Esophagus muscularis mucosa (tissue), 4 donors: ENCODE measurements at regions not wholly inside any gene's neighbourhood (a gene's known extent, or its start where the extent isn't known, plus 50 kb on each side); places are given as distances from the start of the nearest gene placed in this dataset.

Experiments used
- DNase-seq: peaks from one replicate; pipeline ENCODE4 v3.0.0-alpha.2; 2017; ENCODE audit errors: extremely low spot score
- H3K27ac ChIP-seq, 4 donors: fragments of 200-600 bp; sonication (generic); replicated peaks in 1 of 4; 1 replicate in 3 of 4; 2 replicates in 1 of 4; pipeline ENCODE4 v1.5.1; 2016 to 2019; ENCODE audit warnings: mild to moderate bottlenecking in 1 of 4
- H3K27me3 ChIP-seq, 4 donors: fragments of 200-600 bp; sonication (generic); one replicate each; pipeline versions ENCODE4 v1.5.1 to v1.6.0; 2016 to 2019
- H3K36me3 ChIP-seq, 4 donors: fragments of 200-600 bp; sonication (generic); one replicate each; pipeline ENCODE4 v1.5.1; 2016 to 2019
- H3K4me1 ChIP-seq, 4 donors: fragments of 200-600 bp; sonication (generic); one replicate each; pipeline ENCODE4 v1.5.1; 2016 to 2019
- H3K4me3 ChIP-seq, 4 donors: fragments of 200-600 bp; sonication (generic); 1 replicate in 2 of 4; 2 replicates in 2 of 4; pipeline ENCODE4 v1.5.1; 2016 to 2019; ENCODE audit warnings: mild to moderate bottlenecking in 4 of 4, moderate library complexity in 1 of 4
- H3K9me3 ChIP-seq, 4 donors: fragments of 200-600 bp; sonication (generic); 1 replicate in 3 of 4; 2 replicates in 1 of 4; pipeline ENCODE4 v1.5.1; 2016 to 2019
- EP300 ChIP-seq: sonication (generic); formaldehyde crosslinking; IDR thresholded peaks from one replicate; pipeline ENCODE4 v1.6.1; 2017; ENCODE audit warnings: antibody characterized with exemption
- POLR2A ChIP-seq: fragments of 450-650 bp; IDR thresholded peaks from one replicate; pipeline ENCODE4 v1.6.1; 2017; ENCODE audit warnings: antibody characterized with exemption, moderate library complexity, mild to moderate bottlenecking, low read depth
- POLR2AphosphoS5 ChIP-seq, 2 donors: sonication (generic); formaldehyde crosslinking; IDR thresholded peaks; one replicate each; pipeline ENCODE4 v1.6.1; 2017; ENCODE audit warnings: antibody characterized with exemption in 2 of 2
- WGBS: methylation state at CpG from one replicate; pipeline ENCODE4 v1.1.5; 2018; 5-methylcytosine and 5-hydroxymethylcytosine counted together
- intact Hi-C: fragments of 100-400 bp; cut with DNase I; formaldehyde crosslinking; loops from one replicate; pipeline ENCODE4 v1.15.1; 2023
- TF ChIP-seq, protein P1 (sequence below), 3 experiments: fragments of 200-600 bp in 2 of 3; fragments of 450-650 bp in 1 of 3; sonication (generic) in 2 of 3; IDR thresholded peaks; one replicate each; pipeline ENCODE4 v1.5.1; 2017 to 2019; ENCODE audit warnings: antibody characterized with exemption in 3 of 3, mild to moderate bottlenecking in 2 of 3, moderate library complexity in 1 of 3

DNA sequence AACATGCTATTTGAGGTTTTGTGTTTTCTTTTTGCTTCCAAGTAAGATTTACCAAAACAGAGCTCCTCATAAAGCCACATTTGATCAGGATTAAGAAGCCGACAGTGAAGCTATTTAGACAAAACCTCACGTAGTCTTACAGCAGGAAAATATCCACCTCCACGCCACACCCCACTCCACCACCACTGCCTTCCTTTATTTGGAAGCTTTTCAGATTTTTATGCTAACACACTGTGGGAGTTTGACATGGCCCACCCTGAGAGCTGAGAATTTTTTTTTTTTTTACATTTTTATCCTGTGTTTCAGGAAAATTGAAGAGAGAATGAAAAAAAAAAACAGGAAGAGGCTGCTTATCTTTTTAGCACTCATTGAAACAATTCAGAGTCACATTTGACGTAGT, 104.8 kb upstream of the MC3R start:
- Histone ChIP-seq H3K4me1 (no peaks in the 10 kb centered on the region), H3K27ac (no peak overlapping the region), H3K4me3 (no peak overlapping the region), H3K27me3 (no peaks in the 10 kb centered on the region), H3K36me3 (no peaks in the 10 kb centered on the region), H3K9me3 (peaks cover 0 to 24% (median 18%) of the 10 kb centered on the region in 4 donors)
- no peak for DNase-seq
- WGBS, result 21% methylated on average over 4 of the region's 4 CpGs
- TF ChIP-seq POLR2A (no peak), EP300 (no peak), POLR2AphosphoS5 (IDR thresholded peaks at IDR 0.05) (no peak)
- TF ChIP-seq, protein P1, sequence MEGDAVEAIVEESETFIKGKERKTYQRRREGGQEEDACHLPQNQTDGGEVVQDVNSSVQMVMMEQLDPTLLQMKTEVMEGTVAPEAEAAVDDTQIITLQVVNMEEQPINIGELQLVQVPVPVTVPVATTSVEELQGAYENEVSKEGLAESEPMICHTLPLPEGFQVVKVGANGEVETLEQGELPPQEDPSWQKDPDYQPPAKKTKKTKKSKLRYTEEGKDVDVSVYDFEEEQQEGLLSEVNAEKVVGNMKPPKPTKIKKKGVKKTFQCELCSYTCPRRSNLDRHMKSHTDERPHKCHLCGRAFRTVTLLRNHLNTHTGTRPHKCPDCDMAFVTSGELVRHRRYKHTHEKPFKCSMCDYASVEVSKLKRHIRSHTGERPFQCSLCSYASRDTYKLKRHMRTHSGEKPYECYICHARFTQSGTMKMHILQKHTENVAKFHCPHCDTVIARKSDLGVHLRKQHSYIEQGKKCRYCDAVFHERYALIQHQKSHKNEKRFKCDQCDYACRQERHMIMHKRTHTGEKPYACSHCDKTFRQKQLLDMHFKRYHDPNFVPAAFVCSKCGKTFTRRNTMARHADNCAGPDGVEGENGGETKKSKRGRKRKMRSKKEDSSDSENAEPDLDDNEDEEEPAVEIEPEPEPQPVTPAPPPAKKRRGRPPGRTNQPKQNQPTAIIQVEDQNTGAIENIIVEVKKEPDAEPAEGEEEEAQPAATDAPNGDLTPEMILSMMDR (IDR thresholded peaks at IDR 0.05), result no peak
- intact Hi-C loops, result no loop called here

DNA sequence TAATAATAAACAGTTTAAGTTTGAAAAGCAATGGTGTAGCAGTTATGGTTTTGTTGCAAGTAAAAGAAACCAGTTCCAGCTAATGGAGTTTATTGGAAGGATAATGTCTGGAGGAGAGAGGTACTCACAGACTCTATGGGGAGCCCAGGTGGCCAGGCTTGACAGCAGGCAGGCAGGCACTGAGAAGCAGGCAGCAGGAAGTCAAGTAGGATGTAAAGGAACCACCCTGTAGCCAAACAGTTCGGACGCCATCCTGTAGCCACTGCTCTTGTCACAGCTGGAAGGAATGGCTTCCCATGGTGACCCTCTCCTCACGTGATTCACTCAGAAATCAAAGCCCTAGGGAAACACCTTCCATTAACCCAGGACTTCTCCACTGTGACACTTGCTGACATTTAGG, 96.7 kb upstream of the MC3R start:
- H3K36me3 ChIP-seq, result no peaks in the 10 kb centered on the region
- H3K27ac ChIP-seq, result no peak overlapping the region
- TF ChIP-seq POLR2A (no peak), EP300 (no peak), POLR2AphosphoS5 (IDR thresholded peaks at IDR 0.05) (no peak)
- TF ChIP-seq, protein P1 (IDR thresholded peaks at IDR 0.05), result no peak
- no peaks in the 10 kb centered on the region for H3K9me3 ChIP-seq
- DNase-seq, result no peak
- H3K27me3 ChIP-seq, result peaks cover 0 to 6% (median 0%) of the 10 kb centered on the region in 4 donors
- WGBS, result 67% methylated on average over 3 of the region's 3 CpGs
- H3K4me1 ChIP-seq, result no peaks in the 10 kb centered on the region
- H3K4me3 ChIP-seq, result no peak overlapping the region
- intact Hi-C loops, result no loop called here

DNA sequence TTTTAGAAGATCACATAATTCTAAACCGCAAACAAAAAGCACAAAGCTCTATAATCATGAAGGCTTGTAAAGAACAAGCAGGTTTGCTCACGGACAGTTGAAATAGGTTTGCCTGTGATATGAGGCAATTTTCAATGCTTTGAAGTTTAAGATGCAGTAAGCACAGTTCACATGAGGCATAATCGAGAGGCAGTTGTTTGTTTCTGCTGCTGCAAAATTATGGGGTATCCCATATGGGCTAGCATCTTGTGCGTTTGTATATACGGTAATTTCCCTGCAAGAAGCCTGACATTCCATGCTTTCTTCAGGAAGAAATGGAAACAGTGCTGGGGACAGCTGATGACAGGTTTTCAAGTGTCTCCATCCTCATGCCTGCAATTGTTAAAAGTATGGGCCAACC, 94.6 kb upstream of the MC3R start:
- intact Hi-C loops, result no loop called here
- H3K27ac ChIP-seq, result no peak overlapping the region
- no peaks in the 10 kb centered on the region for H3K9me3 ChIP-seq
- DNase-seq, result no peak
- no peaks in the 10 kb centered on the region for H3K4me1 ChIP-seq
- TF ChIP-seq EP300 (no peak), POLR2AphosphoS5 (IDR thresholded peaks at IDR 0.05) (no peak), POLR2A (no peak)
- TF ChIP-seq, protein P1 (IDR thresholded peaks at IDR 0.05), result no peak
- H3K36me3 ChIP-seq, result no peaks in the 10 kb centered on the region
- peaks cover 0 to 6% (median 0%) of the 10 kb centered on the region in 4 donors for H3K27me3 ChIP-seq
- 72% methylated on average over 5 of the region's 5 CpGs for WGBS
- H3K4me3 ChIP-seq, result no peak overlapping the region

DNA sequence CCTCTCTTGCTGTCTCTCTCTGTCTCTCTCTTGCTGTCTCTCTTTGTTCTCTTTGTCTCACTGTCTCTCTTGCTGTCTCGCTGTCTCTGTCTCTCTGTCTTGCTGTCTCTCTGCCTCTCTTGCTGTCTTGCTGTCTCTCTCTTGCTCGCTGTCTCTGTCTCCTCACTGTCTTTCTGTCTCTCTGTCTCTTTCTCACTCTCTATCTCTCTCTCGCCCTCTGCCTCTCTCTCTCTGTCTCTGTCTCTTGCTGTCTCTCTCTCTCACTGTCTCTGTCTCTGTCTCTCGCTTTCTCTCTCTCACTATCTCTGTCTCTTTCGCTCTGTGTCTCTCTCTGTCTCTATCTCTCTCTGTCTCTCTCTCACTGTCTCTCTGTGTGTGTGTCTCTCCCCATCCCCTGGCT, 92.9 kb upstream of the MC3R start:
- Histone ChIP-seq H3K9me3 (no peaks in the 10 kb centered on the region), H3K36me3 (no peaks in the 10 kb centered on the region), H3K27ac (no peak overlapping the region), H3K27me3 (peaks cover 0 to 5% (median 0%) of the 10 kb centered on the region in 4 donors), H3K4me1 (no peaks in the 10 kb centered on the region), H3K4me3 (no peak overlapping the region)
- 87% methylated on average over 5 of the region's 5 CpGs for WGBS
- TF ChIP-seq POLR2AphosphoS5 (IDR thresholded peaks at IDR 0.05) (no peak), POLR2A (no peak), EP300 (no peak)
- TF ChIP-seq, protein P1 (IDR thresholded peaks at IDR 0.05), result no peak
- no peak for DNase-seq
- intact Hi-C loops, result no loop called here

DNA sequence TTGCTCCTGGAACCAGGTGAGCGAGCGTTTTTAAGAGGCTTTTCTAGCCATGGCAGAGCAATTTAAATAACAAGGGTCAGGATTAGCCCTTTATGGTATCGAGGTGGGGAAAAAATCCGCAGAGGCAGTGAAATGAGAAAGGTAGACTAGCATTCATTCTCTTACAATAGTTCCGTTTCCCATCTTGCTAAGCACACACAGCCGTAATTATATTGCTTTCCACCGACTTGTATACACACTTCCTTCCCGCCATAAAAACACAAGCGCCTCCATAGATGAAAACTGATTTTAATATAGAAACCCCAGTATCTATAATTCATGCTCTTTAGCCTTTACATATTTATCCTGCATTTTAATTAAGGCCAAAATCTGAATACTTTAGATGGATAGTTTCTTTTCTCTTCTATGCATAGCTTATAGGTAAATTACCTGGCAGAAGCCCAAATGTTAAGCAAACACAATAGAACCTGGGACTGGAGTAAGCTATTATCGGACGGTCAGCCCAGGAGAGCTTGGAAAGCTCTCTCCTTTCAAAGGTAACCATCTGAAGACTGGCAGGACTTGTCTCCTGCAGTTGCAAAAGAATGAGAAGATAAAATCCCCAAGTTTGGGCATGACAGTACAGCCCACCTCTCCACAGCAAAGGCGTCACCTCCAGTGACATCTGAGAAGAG, 90.9 kb upstream of the MC3R start:
- no peak for DNase-seq
- Histone ChIP-seq H3K36me3 (no peaks in the 10 kb centered on the region), H3K27me3 (peaks cover 0 to 3% (median 0%) of the 10 kb centered on the region in 4 donors), H3K4me3 (no peak overlapping the region), H3K9me3 (no peaks in the 10 kb centered on the region), H3K4me1 (no peaks in the 10 kb centered on the region), H3K27ac (no peak overlapping the region)
- WGBS, result 88% methylated on average over 12 of the region's 12 CpGs
- intact Hi-C loops, result no loop called here
- TF ChIP-seq, protein P1 (IDR thresholded peaks at IDR 0.05), result no peak
- TF ChIP-seq EP300 (no peak), POLR2A (no peak), POLR2AphosphoS5 (IDR thresholded peaks at IDR 0.05) (no peak)
